ENCODE measurements at regions not wholly inside any gene's neighbourhood (a gene's known extent, or its start where the extent isn't known, plus 50 kb on each side); places are given as distances from the start of the nearest gene placed in this dataset.

DNA sequence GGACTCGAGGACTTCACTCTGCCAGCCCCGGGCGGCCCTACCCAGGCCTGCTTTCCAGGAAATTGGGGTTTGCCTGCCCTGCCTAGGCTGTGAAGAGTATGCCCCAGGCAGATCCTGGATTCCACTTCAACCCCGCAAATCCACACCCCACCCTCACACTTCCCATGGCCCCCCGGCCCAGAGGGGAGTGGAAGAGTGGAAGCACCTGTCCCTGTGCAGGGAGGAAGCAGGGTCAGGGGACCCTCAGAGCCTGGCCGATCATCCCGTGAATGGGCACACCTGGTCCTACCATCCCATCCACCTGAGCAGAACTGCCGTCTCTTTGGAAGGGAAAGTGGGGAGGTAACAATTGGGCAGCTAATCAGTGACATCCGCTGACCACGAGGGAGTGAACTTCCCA is 245.2 kb downstream of the EIPR1 start:
- ATAC-seq (no peak), DNase-seq (no peak)
- H3K36me3 ChIP-seq (replicated peaks in 1 of 2; ENCODE audit: insufficient read depth in 1 of 2, low read depth in 2 of 2): no peaks in the 10 kb centered on the region
- WGBS, 2 donors: 80 to 88% methylated on average over 6 to 10 of the region's 10 CpGs
- H3K27me3 ChIP-seq: no peaks in the 10 kb centered on the region
- H3K4me1 ChIP-seq: no peaks in the 10 kb centered on the region
- TF ChIP-seq, protein P1, sequence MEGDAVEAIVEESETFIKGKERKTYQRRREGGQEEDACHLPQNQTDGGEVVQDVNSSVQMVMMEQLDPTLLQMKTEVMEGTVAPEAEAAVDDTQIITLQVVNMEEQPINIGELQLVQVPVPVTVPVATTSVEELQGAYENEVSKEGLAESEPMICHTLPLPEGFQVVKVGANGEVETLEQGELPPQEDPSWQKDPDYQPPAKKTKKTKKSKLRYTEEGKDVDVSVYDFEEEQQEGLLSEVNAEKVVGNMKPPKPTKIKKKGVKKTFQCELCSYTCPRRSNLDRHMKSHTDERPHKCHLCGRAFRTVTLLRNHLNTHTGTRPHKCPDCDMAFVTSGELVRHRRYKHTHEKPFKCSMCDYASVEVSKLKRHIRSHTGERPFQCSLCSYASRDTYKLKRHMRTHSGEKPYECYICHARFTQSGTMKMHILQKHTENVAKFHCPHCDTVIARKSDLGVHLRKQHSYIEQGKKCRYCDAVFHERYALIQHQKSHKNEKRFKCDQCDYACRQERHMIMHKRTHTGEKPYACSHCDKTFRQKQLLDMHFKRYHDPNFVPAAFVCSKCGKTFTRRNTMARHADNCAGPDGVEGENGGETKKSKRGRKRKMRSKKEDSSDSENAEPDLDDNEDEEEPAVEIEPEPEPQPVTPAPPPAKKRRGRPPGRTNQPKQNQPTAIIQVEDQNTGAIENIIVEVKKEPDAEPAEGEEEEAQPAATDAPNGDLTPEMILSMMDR (IDR thresholded peaks at IDR 0.05): no peak
- no peak for TF ChIP-seq POLR2A (IDR thresholded peaks at IDR 0.05)
- intact Hi-C loops (cut with DNase I): no loop called here
- no peak overlapping the region for H3K4me3 ChIP-seq
- H3K9me3 ChIP-seq: no peaks in the 10 kb centered on the region
- no peak overlapping the region for H3K27ac ChIP-seq

DNA sequence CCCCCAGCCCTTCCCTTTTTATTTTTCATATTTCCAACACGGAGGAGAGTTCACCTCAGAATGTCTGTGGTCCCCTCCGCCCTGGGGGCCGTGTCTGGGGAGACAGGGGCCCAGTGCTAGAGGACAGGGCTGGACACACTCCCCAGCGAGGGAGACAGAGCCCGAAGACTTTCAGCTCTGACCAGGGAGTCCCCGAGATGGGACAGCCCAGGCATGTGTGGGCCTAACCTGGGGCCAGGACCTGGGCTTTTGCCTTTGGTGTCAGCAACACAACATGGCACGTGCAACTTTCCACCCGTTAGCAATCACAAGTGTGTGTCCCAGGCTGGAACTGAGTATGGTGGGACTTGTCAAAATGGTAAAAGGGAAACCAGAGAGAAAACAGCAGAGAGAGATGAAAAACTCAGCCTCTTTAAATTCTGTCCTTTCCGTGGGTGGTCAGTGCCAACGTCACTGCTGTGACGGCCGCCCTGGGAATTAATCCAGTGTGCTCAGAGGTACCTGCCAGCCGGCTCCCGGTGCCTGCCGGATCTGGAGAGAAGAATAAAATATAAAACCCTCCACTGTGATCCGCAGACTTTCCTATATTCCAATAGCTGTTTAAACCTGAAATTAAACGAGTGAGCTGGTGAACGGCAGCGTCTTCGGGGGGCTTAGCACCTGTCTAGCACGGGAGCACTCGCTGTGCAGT is 245.8 kb downstream of the EIPR1 start:
- 47 to 48% methylated on average over 21 to 22 of the region's 22 CpGs for WGBS, 2 donors
- Histone ChIP-seq H3K27me3 (no peaks in the 10 kb centered on the region), H3K4me3 (no peak overlapping the region), H3K27ac (no peak overlapping the region), H3K36me3 (replicated peaks in 1 of 2; ENCODE audit: insufficient read depth in 1 of 2, low read depth in 2 of 2) (no peaks in the 10 kb centered on the region), H3K4me1 (no peaks in the 10 kb centered on the region), H3K9me3 (no peaks in the 10 kb centered on the region)
- TF ChIP-seq POLR2A (IDR thresholded peaks at IDR 0.05): no peak
- TF ChIP-seq, protein P1 (IDR thresholded peaks at IDR 0.05): no peak
- intact Hi-C loops (cut with DNase I): no loop called here
- no peak for ATAC-seq
- no peak for DNase-seq

DNA sequence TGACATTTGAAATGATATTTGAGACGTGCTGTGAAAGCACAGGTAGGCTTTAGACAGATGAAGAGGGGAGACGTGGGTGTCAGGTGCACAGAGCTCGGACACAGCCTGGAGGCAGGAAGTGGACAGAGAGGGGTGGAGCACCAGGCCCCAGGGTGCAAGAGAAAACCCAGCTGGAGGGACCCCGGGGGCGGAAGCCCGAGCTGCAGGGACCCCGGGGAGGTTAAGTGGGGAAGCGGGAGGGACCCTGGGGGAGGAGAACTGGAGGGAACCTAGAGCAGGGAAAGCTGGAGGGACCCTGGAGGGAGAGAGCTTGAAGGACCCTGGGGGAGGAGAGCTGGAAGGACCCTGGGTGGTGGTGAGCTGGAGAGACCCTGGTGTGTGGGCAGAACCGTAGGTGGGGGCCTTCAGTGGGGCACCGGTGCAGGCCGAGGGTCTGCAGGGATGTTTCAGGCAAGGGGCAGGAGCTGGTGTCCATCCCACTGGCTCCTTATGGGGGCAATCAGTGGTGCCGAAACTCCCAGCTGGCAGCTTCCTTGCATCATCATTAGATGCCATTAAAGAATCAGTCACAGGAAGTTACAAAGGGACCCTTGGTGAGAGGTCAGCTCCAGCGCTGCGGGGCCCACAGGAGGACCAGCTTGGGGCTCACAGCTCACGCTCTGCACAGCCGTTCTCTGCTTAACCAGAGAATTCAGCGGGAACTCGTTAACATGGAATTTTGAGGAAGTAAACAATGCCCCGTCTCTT is 246.6 kb downstream of the EIPR1 start:
- ATAC-seq (no peak), DNase-seq (no peak)
- TF ChIP-seq POLR2A (IDR thresholded peaks at IDR 0.05): no peak
- TF ChIP-seq, protein P1 (IDR thresholded peaks at IDR 0.05): no peak
- intact Hi-C loops (cut with DNase I): no loop called here
- H3K9me3 ChIP-seq: no peaks in the 10 kb centered on the region
- 43 to 48% methylated on average over 18 to 19 of the region's 19 CpGs for WGBS, 2 donors
- H3K4me1 ChIP-seq: no peaks in the 10 kb centered on the region
- no peak overlapping the region for H3K4me3 ChIP-seq
- H3K27me3 ChIP-seq: no peaks in the 10 kb centered on the region
- no peaks in the 10 kb centered on the region for H3K36me3 ChIP-seq (replicated peaks in 1 of 2; ENCODE audit: insufficient read depth in 1 of 2, low read depth in 2 of 2)
- H3K27ac ChIP-seq: no peak overlapping the region

DNA sequence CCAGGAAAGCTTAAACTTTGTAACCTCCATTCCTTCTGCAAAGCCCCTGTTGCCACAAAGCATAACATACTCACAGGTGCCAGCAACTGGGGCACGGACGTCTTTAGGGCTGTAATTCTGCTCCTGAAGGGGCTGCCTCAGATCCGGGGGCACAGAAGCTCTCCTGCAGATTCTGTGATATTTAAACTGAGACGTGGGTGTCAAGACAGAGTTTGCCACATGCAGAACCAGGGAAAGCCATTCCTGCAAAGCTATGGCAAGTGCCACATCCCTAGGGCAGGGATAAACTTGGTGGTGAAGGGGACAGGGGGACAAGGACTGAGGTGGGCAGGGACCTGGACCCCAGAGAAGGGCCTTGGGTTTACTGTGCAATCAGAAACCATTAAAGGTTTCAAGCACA is 247.2 kb downstream of the EIPR1 start:
- Histone ChIP-seq H3K27me3 (no peaks in the 10 kb centered on the region), H3K4me1 (no peaks in the 10 kb centered on the region), H3K4me3 (no peak overlapping the region), H3K36me3 (replicated peaks in 1 of 2; ENCODE audit: insufficient read depth in 1 of 2, low read depth in 2 of 2) (no peaks in the 10 kb centered on the region), H3K27ac (no peak overlapping the region), H3K9me3 (no peaks in the 10 kb centered on the region)
- 51 to 69% methylated on average over 4 of the region's 4 CpGs for WGBS, 2 donors
- intact Hi-C loops (cut with DNase I): no loop called here
- ATAC-seq: no peak
- TF ChIP-seq, protein P1 (IDR thresholded peaks at IDR 0.05): no peak
- no peak for TF ChIP-seq POLR2A (IDR thresholded peaks at IDR 0.05)
- DNase-seq: no peak

Measured in body of pancreas (tissue), 4 donors.